ENCODE measurements at regions not wholly inside any gene's neighbourhood (a gene's known extent, or its start where the extent isn't known, plus 50 kb on each side); places are given as distances from the start of the nearest gene placed in this dataset.

GRCh38 chr2:193703411-193703810 is 1508.7 kb upstream of the TMEFF2 start:
- no peak for TF ChIP-seq CTCF (IDR thresholded peaks at IDR 0.05 in 2 of 3, conservative IDR thresholded peaks at IDR 0.05 in 1 of 3; ENCODE audit: control insufficient read depth in 2 of 3, extremely low read depth in 1 of 3, insufficient read depth in 1 of 3, low read depth in 3 of 3, low read length in 3 of 3)
- TF ChIP-seq CHD2 (IDR thresholded peaks at IDR 0.05; ENCODE audit: borderline replicate concordance, low read depth, low read length), result no peak
- no peak for TF ChIP-seq EZH2 (IDR thresholded peaks at IDR 0.05; ENCODE audit: borderline replicate concordance, control insufficient read depth, low read depth, low read length)
- no peak for TF ChIP-seq YBX1 (IDR thresholded peaks at IDR 0.05)
- no peak for TF ChIP-seq ZBED1 (IDR thresholded peaks at IDR 0.05; ENCODE audit: borderline replicate concordance)
- TF ChIP-seq, protein P1, sequence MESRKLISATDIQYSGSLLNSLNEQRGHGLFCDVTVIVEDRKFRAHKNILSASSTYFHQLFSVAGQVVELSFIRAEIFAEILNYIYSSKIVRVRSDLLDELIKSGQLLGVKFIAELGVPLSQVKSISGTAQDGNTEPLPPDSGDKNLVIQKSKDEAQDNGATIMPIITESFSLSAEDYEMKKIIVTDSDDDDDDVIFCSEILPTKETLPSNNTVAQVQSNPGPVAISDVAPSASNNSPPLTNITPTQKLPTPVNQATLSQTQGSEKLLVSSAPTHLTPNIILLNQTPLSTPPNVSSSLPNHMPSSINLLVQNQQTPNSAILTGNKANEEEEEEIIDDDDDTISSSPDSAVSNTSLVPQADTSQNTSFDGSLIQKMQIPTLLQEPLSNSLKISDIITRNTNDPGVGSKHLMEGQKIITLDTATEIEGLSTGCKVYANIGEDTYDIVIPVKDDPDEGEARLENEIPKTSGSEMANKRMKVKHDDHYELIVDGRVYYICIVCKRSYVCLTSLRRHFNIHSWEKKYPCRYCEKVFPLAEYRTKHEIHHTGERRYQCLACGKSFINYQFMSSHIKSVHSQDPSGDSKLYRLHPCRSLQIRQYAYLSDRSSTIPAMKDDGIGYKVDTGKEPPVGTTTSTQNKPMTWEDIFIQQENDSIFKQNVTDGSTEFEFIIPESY (IDR thresholded peaks at IDR 0.05), result no peak
- no peak for TF ChIP-seq RAD21 (IDR thresholded peaks at IDR 0.05; ENCODE audit: insufficient read depth, low read depth, low read length)
- no peak for TF ChIP-seq POLR2A (IDR thresholded peaks at IDR 0.05; ENCODE audit: low read depth, low read length)
- TF ChIP-seq BHLHE40 (IDR thresholded peaks at IDR 0.05; ENCODE audit: borderline replicate concordance in 1 of 2, low read depth in 2 of 2, low read length in 1 of 2), result no peak
- TF ChIP-seq SUPT20H (IDR thresholded peaks at IDR 0.05; ENCODE audit: borderline replicate concordance, control insufficient read depth, low read depth, low read length), result no peak

Data from GM12878 (cell line).